HepG2 (cell line): ENCODE measurements at regions not wholly inside any gene's neighbourhood (a gene's known extent, or its start where the extent isn't known, plus 50 kb on each side); places are given as distances from the start of the nearest gene placed in this dataset.

Experiments
- ARNT ChIP-seq: fragments of 450-650 bp; IDR thresholded peaks from 2 replicates; pipeline ENCODE4 v1.6.1; 2017
- ARNT2 ChIP-seq: sonication (generic); formaldehyde crosslinking; IDR thresholded peaks from 2 replicates; pipeline ENCODE4 v1.8.0; 2022; ENCODE audit warnings: mild to moderate bottlenecking, low read depth, missing genetic modification reagents, moderate library complexity
- ATF5 ChIP-seq: sonication (generic); formaldehyde crosslinking; IDR thresholded peaks from 2 replicates; pipeline ENCODE4 v1.4.0; 2020; ENCODE audit warnings: mild to moderate bottlenecking, low read depth, missing genetic modification reagents
- BORCS8-MEF2B ChIP-seq: sonication (generic); formaldehyde crosslinking; IDR thresholded peaks from 2 replicates; pipeline ENCODE4 v1.8.0; 2022; ENCODE audit warnings: mild to moderate bottlenecking, missing genetic modification reagents
- BRF2 ChIP-seq: sonication (generic); formaldehyde crosslinking; IDR thresholded peaks from 2 replicates; pipeline ENCODE4 v1.8.1; 2022; ENCODE audit warnings: mild to moderate bottlenecking, missing genetic modification reagents
- FOXC1 ChIP-seq: sonication (generic); formaldehyde crosslinking; IDR thresholded peaks from 2 replicates; pipeline ENCODE4 v1.8.0; 2022; ENCODE audit warnings: mild to moderate bottlenecking, missing genetic modification reagents, borderline replicate concordance
- KDM2A ChIP-seq: sonication (generic); formaldehyde crosslinking; IDR thresholded peaks from 2 replicates; pipeline ENCODE4 v1.4.0; 2020; ENCODE audit warnings: low read depth, missing genetic modification reagents, borderline replicate concordance
- MED1 ChIP-seq: sonication (generic); formaldehyde crosslinking; IDR thresholded peaks from 2 replicates; pipeline ENCODE4 v1.4.0; 2020; ENCODE audit warnings: missing genetic modification reagents
- MIER2 ChIP-seq: IDR thresholded peaks from 2 replicates; pipeline ENCODE4 v1.6.1; 2016; ENCODE audit warnings: missing biosample characterization, missing genetic modification reagents
- PAXIP1 ChIP-seq: sonication (generic); formaldehyde crosslinking; conservative IDR thresholded peaks from 2 replicates; pipeline ENCODE4 v1.4.0; 2020; ENCODE audit warnings: mild to moderate bottlenecking, missing genetic modification reagents, moderate library complexity
- PTBP1 ChIP-seq: fragments of 200-400 bp; formaldehyde crosslinking; IDR thresholded peaks from 2 replicates; pipeline ENCODE4 v1.6.1; 2018; ENCODE audit warnings: low read length, low read depth; ENCODE audit not compliant: poor library complexity, severe bottlenecking
- RBAK ChIP-seq: sonication (generic); formaldehyde crosslinking; IDR thresholded peaks from 2 replicates; pipeline ENCODE4 v1.5.1; 2020; ENCODE audit warnings: mild to moderate bottlenecking, missing genetic modification reagents
- TFAP4 ChIP-seq: sonication (generic); IDR thresholded peaks from 2 replicates; pipeline ENCODE4 v1.6.1; 2016; ENCODE audit warnings: low read depth, borderline replicate concordance
- XRCC5 ChIP-seq: fragments of 200-400 bp; formaldehyde crosslinking; optimal IDR thresholded peaks from 2 replicates; pipeline ENCODE3; 2017; ENCODE audit warnings: mild to moderate bottlenecking, low read length
- YEATS4 ChIP-seq: sonication (generic); formaldehyde crosslinking; IDR thresholded peaks from 2 replicates; pipeline ENCODE4 v1.4.0; 2020; ENCODE audit warnings: missing genetic modification reagents, borderline replicate concordance
- ZBTB20 ChIP-seq: sonication (generic); formaldehyde crosslinking; IDR thresholded peaks from 2 replicates; pipeline ENCODE4 v1.8.1; 2023; ENCODE audit warnings: missing genetic modification reagents, low read depth, mild to moderate bottlenecking, borderline replicate concordance
- ZBTB34 ChIP-seq: sonication (generic); formaldehyde crosslinking; IDR thresholded peaks from 2 replicates; pipeline ENCODE4 v1.8.0; 2022; ENCODE audit warnings: mild to moderate bottlenecking, missing genetic modification reagents
- ZNF160 ChIP-seq: sonication (generic); formaldehyde crosslinking; IDR thresholded peaks from 2 replicates; pipeline ENCODE4 v1.8.0; 2022; ENCODE audit warnings: mild to moderate bottlenecking, inconsistent platforms, missing genetic modification reagents
- ZNF205 ChIP-seq: IDR thresholded peaks from 2 replicates; pipeline ENCODE4 v1.6.1; 2018; ENCODE audit warnings: missing biosample characterization, missing genetic modification reagents
- ZNF253 ChIP-seq: sonication (generic); formaldehyde crosslinking; IDR thresholded peaks from 2 replicates; pipeline ENCODE4 v1.8.0; 2022; ENCODE audit warnings: mild to moderate bottlenecking, missing genetic modification reagents, borderline replicate concordance
- ZNF34 ChIP-seq: sonication (generic); formaldehyde crosslinking; IDR thresholded peaks from 2 replicates; pipeline ENCODE4 v1.4.0; 2020; ENCODE audit warnings: mild to moderate bottlenecking, missing genetic modification reagents, borderline replicate concordance
- ZNF652 ChIP-seq: IDR thresholded peaks from 2 replicates; pipeline ENCODE4 v1.6.1; 2016; ENCODE audit warnings: low read depth, borderline replicate concordance
- ZNF724P ChIP-seq: sonication (generic); formaldehyde crosslinking; IDR thresholded peaks from 2 replicates; pipeline ENCODE4 v1.8.0; 2022; ENCODE audit warnings: missing genetic modification reagents, borderline replicate concordance

- no peak for TF ChIP-seq PTBP1
- TF ChIP-seq ZNF724P (CRISPR knock-in tag), result no peak
- TF ChIP-seq KDM2A (CRISPR knock-in tag), result no peak
- peak; percentile 91 for TF ChIP-seq ZNF652 (CRISPR knock-in tag)
- TF ChIP-seq MIER2 (CRISPR knock-in tag), result no peak
- peak; percentile 80; the same call in 1 of the 2 replicates for TF ChIP-seq ZBTB34 (CRISPR knock-in tag)
- peak; percentile 56; the same call in 1 of the 2 replicates for TF ChIP-seq ZNF34 (CRISPR knock-in tag)
- TF ChIP-seq FOXC1 (CRISPR knock-in tag), result no peak
- no peak for TF ChIP-seq ATF5 (CRISPR knock-in tag)
- TF ChIP-seq ZNF160 (CRISPR knock-in tag), result no peak
- peak; percentile 86 for TF ChIP-seq PAXIP1 (CRISPR knock-in tag)
- TF ChIP-seq MED1 (CRISPR knock-in tag), result peak; percentile 80
- TF ChIP-seq BORCS8-MEF2B (CRISPR knock-in tag), result 0 out of 2 replicates have a peak, but pooled peaks have one; percentile 53
- peak; percentile 21; the same call in 1 of the 2 replicates for TF ChIP-seq TFAP4
- TF ChIP-seq RBAK (CRISPR knock-in tag), result no peak
- no peak for TF ChIP-seq ARNT
- peak; percentile 15; the same call in 1 of the 2 replicates for TF ChIP-seq ARNT2
- 0 out of 2 replicates have a peak, but pooled peaks have one; percentile 49 for TF ChIP-seq BRF2 (CRISPR knock-in tag)
- TF ChIP-seq ZNF205 (CRISPR knock-in tag), result 0 out of 2 replicates have a peak, but pooled peaks have one; percentile 14
- TF ChIP-seq ZNF253 (CRISPR knock-in tag), result no peak
- TF ChIP-seq YEATS4 (CRISPR knock-in tag), result peak; percentile 63; the same call in 1 of the 2 replicates
- no peak for TF ChIP-seq XRCC5
- no peak for TF ChIP-seq ZBTB20 (CRISPR knock-in tag)
Measured at GRCh38 chr2:179344280-179344964, 79.8 kb upstream of the SESTD1 start (continued).
